ENCODE measurements at regions not wholly inside any gene's neighbourhood (a gene's known extent, or its start where the extent isn't known, plus 50 kb on each side); places are given as distances from the start of the nearest gene placed in this dataset.
"Not testable (repeated sequence)": the region's sequence is repeated elsewhere in the genome, so short reads cannot be mapped to it uniquely, and the experiment has no call there.

GRCh38 chr13:97890573-97890972 lies 62.9 kb upstream of the IPO5 start:
- DNase-seq (ENCODE audit: low spot score) = no peak
- TF ChIP-seq CTCF (IDR thresholded peaks at IDR 0.05; ENCODE audit: extremely low read depth, missing control alignments) = no peak

GRCh38 chr13:97891964-97892363 lies 61.5 kb upstream of the IPO5 start:
- DNase-seq (ENCODE audit: low spot score) = not testable (repeated sequence)

GRCh38 chr13:97892717-97893116 lies 60.8 kb upstream of the IPO5 start:
- DNase-seq (ENCODE audit: low spot score) = no peak

GRCh38 chr13:97895383-97895782 lies 58.1 kb upstream of the IPO5 start:
- DNase-seq (ENCODE audit: low spot score) = no peak
- no peak for TF ChIP-seq CTCF (IDR thresholded peaks at IDR 0.05; ENCODE audit: extremely low read depth, missing control alignments)

More at GRCh38 chr13:97892717-97893116, 60.8 kb upstream of the IPO5 start:
- no peak for TF ChIP-seq CTCF (IDR thresholded peaks at IDR 0.05; ENCODE audit: extremely low read depth, missing control alignments)

GRCh38 chr13:97896446-97896845 lies 57.0 kb upstream of the IPO5 start:
- no peak for TF ChIP-seq CTCF (IDR thresholded peaks at IDR 0.05; ENCODE audit: extremely low read depth, missing control alignments)

GRCh38 chr13:97901716-97902115 lies 51.8 kb upstream of the IPO5 start:
- DNase-seq (ENCODE audit: low spot score) = no peak
- no peak for TF ChIP-seq CTCF (IDR thresholded peaks at IDR 0.05; ENCODE audit: extremely low read depth, missing control alignments)

More at GRCh38 chr13:97896446-97896845, 57.0 kb upstream of the IPO5 start:
- no peak for DNase-seq (ENCODE audit: low spot score)
